IPS-20b (cell line): ENCODE measurements at regions not wholly inside any gene's neighbourhood (a gene's known extent, or its start where the extent isn't known, plus 50 kb on each side); places are given as distances from the start of the nearest gene placed in this dataset.
"Not testable (repeated sequence)": the region's sequence is repeated elsewhere in the genome, so short reads cannot be mapped to it uniquely, and the experiment has no call there.

ENCODE experiments used
- H3K27ac ChIP-seq: one replicate; pipeline ENCODE4 v1.5.1; 2013; ENCODE audit warnings: low read length
- H3K27me3 ChIP-seq: 2 replicates; pipeline ENCODE4 v1.6.1; 2013; ENCODE audit warnings: mild to moderate bottlenecking, low read length, inconsistent platforms; ENCODE audit not compliant: insufficient read depth
- H3K36me3 ChIP-seq: 2 replicates; pipeline ENCODE4 v1.6.1; 2013; ENCODE audit warnings: low read depth, mild to moderate bottlenecking, inconsistent platforms, low read length, moderate library complexity; ENCODE audit not compliant: insufficient read depth
- H3K4me1 ChIP-seq: 2 replicates; pipeline ENCODE4 v1.6.1; 2013; ENCODE audit warnings: mild to moderate bottlenecking, control low read depth, inconsistent platforms, low read length, moderate library complexity; ENCODE audit not compliant: insufficient read depth
- H3K4me3 ChIP-seq: 2 replicates; pipeline ENCODE4 v1.5.1; 2013; ENCODE audit warnings: mild to moderate bottlenecking, low read length, inconsistent platforms
- H3K9ac ChIP-seq: 2 replicates; pipeline ENCODE4 v1.6.1; 2013; ENCODE audit warnings: low read depth, mild to moderate bottlenecking, inconsistent platforms, low read length, moderate library complexity
- H3K9me3 ChIP-seq: 2 replicates; pipeline ENCODE4 v1.6.1; 2013; ENCODE audit warnings: mild to moderate bottlenecking, low read depth, low read length, inconsistent platforms; ENCODE audit not compliant: insufficient read depth

GRCh38 chr11:128158860-128159259 lies 428.5 kb downstream of the ETS1 start:
- no peaks in the 10 kb centered on the region for H3K9me3 ChIP-seq
- no peaks in the 10 kb centered on the region for H3K36me3 ChIP-seq
- H3K4me3 ChIP-seq = no peak overlapping the region
- no peaks in the 10 kb centered on the region for H3K4me1 ChIP-seq
- no peaks in the 10 kb centered on the region for H3K27me3 ChIP-seq
- no peak overlapping the region for H3K27ac ChIP-seq
- no peak overlapping the region for H3K9ac ChIP-seq

GRCh38 chr11:128157423-128158298 lies 429.7 kb downstream of the ETS1 start:
- Histone ChIP-seq H3K4me3 (peak overlapping the region; percentile 54; the same call in 1 of the 2 replicates), H3K27me3 (no peaks in the 10 kb centered on the region), H3K27ac (no peak overlapping the region), H3K9ac (no peak overlapping the region), H3K4me1 (no peaks in the 10 kb centered on the region), H3K36me3 (no peaks in the 10 kb centered on the region), H3K9me3 (no peaks in the 10 kb centered on the region)

- H3K36me3 ChIP-seq = no peaks in the 10 kb centered on the region
- no peaks in the 10 kb centered on the region for H3K9me3 ChIP-seq
- H3K27me3 ChIP-seq = no peaks in the 10 kb centered on the region
- H3K27ac ChIP-seq = no peak overlapping the region
- no peak overlapping the region for H3K4me3 ChIP-seq
- H3K4me1 ChIP-seq = no peaks in the 10 kb centered on the region
- no peak overlapping the region for H3K9ac ChIP-seq
Observed at GRCh38 chr11:128156486-128156885, 430.9 kb downstream of the ETS1 start.

GRCh38 chr11:128155590-128155989 lies 431.8 kb downstream of the ETS1 start:
- H3K4me1 ChIP-seq = no peaks in the 10 kb centered on the region
- no peak overlapping the region for H3K4me3 ChIP-seq
- H3K9ac ChIP-seq = no peak overlapping the region
- H3K27me3 ChIP-seq = no peaks in the 10 kb centered on the region
- H3K36me3 ChIP-seq = no peaks in the 10 kb centered on the region
- no peak overlapping the region for H3K27ac ChIP-seq
- no peaks in the 10 kb centered on the region for H3K9me3 ChIP-seq

GRCh38 chr11:128153697-128154048 lies 433.7 kb downstream of the ETS1 start:
- Histone ChIP-seq H3K4me1 (no peaks in the 10 kb centered on the region), H3K27me3 (no peaks in the 10 kb centered on the region), H3K27ac (no peak overlapping the region), H3K36me3 (no peaks in the 10 kb centered on the region), H3K9ac (no peak overlapping the region), H3K9me3 (no peaks in the 10 kb centered on the region), H3K4me3 (no peak overlapping the region)

- H3K27ac ChIP-seq = no peak overlapping the region
- H3K9ac ChIP-seq = no peak overlapping the region
- no peak overlapping the region for H3K4me3 ChIP-seq
- H3K36me3 ChIP-seq = no peaks in the 10 kb centered on the region
- H3K4me1 ChIP-seq = no peaks in the 10 kb centered on the region
- no peaks in the 10 kb centered on the region for H3K9me3 ChIP-seq
- H3K27me3 ChIP-seq = no peaks in the 10 kb centered on the region
Observed at GRCh38 chr11:128152796-128153696, 434.3 kb downstream of the ETS1 start.

- H3K9me3 ChIP-seq = no peaks in the 10 kb centered on the region
- H3K4me1 ChIP-seq = peaks cover 4% of the 10 kb centered on the region; the same call in 1 of the 2 replicates
- no peak overlapping the region for H3K9ac ChIP-seq
- H3K27me3 ChIP-seq = no peaks in the 10 kb centered on the region
- no peak overlapping the region for H3K27ac ChIP-seq
- no peaks in the 10 kb centered on the region for H3K36me3 ChIP-seq
- H3K4me3 ChIP-seq = no peak overlapping the region
Observed at GRCh38 chr11:128151780-128152179, 435.6 kb downstream of the ETS1 start.

GRCh38 chr11:128151338-128151737 lies 436.0 kb downstream of the ETS1 start:
- H3K4me1 ChIP-seq = peaks cover 4% of the 10 kb centered on the region; the same call in 1 of the 2 replicates
- no peaks in the 10 kb centered on the region for H3K27me3 ChIP-seq
- no peak overlapping the region for H3K9ac ChIP-seq

GRCh38 chr11:128148208-128148607 lies 439.1 kb downstream of the ETS1 start:
- no peaks in the 10 kb centered on the region for H3K9me3 ChIP-seq
- H3K9ac ChIP-seq = no peak overlapping the region
- H3K36me3 ChIP-seq = no peaks in the 10 kb centered on the region
- H3K27me3 ChIP-seq = no peaks in the 10 kb centered on the region
- peaks cover 4% of the 10 kb centered on the region; the same call in 1 of the 2 replicates for H3K4me1 ChIP-seq
- H3K4me3 ChIP-seq = no peak overlapping the region
- H3K27ac ChIP-seq = no peak overlapping the region

More at GRCh38 chr11:128151338-128151737, 436.0 kb downstream of the ETS1 start:
- H3K36me3 ChIP-seq = no peaks in the 10 kb centered on the region
- H3K4me3 ChIP-seq = no peak overlapping the region
- H3K9me3 ChIP-seq = no peaks in the 10 kb centered on the region
- H3K27ac ChIP-seq = no peak overlapping the region

- Histone ChIP-seq H3K4me1 (peaks cover 4% of the 10 kb centered on the region; the same call in 1 of the 2 replicates), H3K27ac (no peak overlapping the region), H3K36me3 (no peaks in the 10 kb centered on the region), H3K9me3 (no peaks in the 10 kb centered on the region), H3K9ac (no peak overlapping the region), H3K27me3 (no peaks in the 10 kb centered on the region), H3K4me3 (no peak overlapping the region)
Observed at GRCh38 chr11:128146926-128147605, 440.3 kb downstream of the ETS1 start.

- not testable (repeated sequence) for H3K27me3 ChIP-seq, H3K4me3 ChIP-seq, H3K9ac ChIP-seq, H3K27ac ChIP-seq, H3K4me1 ChIP-seq, H3K36me3 ChIP-seq
- peaks cover 15% of the 10 kb centered on the region for H3K9me3 ChIP-seq
Observed at GRCh38 chr11:128140293-128140692, 447.1 kb downstream of the ETS1 start.
